HUES64 (cell line): ENCODE measurements at regions not wholly inside any gene's neighbourhood (a gene's known extent, or its start where the extent isn't known, plus 50 kb on each side); places are given as distances from the start of the nearest gene placed in this dataset.

ENCODE experiments used
- H3K27ac ChIP-seq: 2 replicates; pipeline ENCODE4 v1.7.0; 2013; ENCODE audit warnings: low read depth, low read length, inconsistent platforms
- H3K27me3 ChIP-seq: 2 replicates; pipeline ENCODE4 v1.6.1; 2013; ENCODE audit warnings: mild to moderate bottlenecking, low read length; ENCODE audit not compliant: insufficient read depth
- H3K36me3 ChIP-seq: 2 replicates; pipeline ENCODE4 v1.6.1; 2013; ENCODE audit warnings: mild to moderate bottlenecking, low read length; ENCODE audit not compliant: insufficient read depth
- H3K4me1 ChIP-seq: 2 replicates; pipeline ENCODE4 v1.6.1; 2013; ENCODE audit warnings: mild to moderate bottlenecking, low read length, moderate library complexity; ENCODE audit not compliant: insufficient read depth
- H3K4me3 ChIP-seq: 2 replicates; pipeline ENCODE4 v1.5.1; 2013; ENCODE audit warnings: mild to moderate bottlenecking, low read length, moderate library complexity
- H3K9ac ChIP-seq: 2 replicates; pipeline ENCODE4 v1.6.1; 2013; ENCODE audit warnings: mild to moderate bottlenecking, low read depth, low read length
- H3K9me3 ChIP-seq: 2 replicates; pipeline ENCODE4 v1.6.1; 2013; ENCODE audit warnings: low read depth, low read length; ENCODE audit not compliant: insufficient read depth
- WGBS: fragments of 150-250, 120-280 bp; methylation state at CpG from one replicate; pipeline ENCODE4 v1.1.7; 2013; ENCODE audit warnings: missing lambda C conversion rate; 5-methylcytosine and 5-hydroxymethylcytosine counted together

GRCh38 chr13:105787632-105788031 is 747.8 kb downstream of the EFNB2 start:
- Histone ChIP-seq H3K4me3 (no peak overlapping the region), H3K36me3 (no peaks in the 10 kb centered on the region), H3K9ac (no peak overlapping the region), H3K9me3 (no peaks in the 10 kb centered on the region), H3K27me3 (no peaks in the 10 kb centered on the region), H3K27ac (no peak overlapping the region), H3K4me1 (no peaks in the 10 kb centered on the region)
- 95% methylated on average over 9 of the region's 9 CpGs for WGBS

GRCh38 chr13:105785436-105785835 is 750.0 kb downstream of the EFNB2 start:
- 93% methylated on average over 2 of the region's 2 CpGs for WGBS
- Histone ChIP-seq H3K27me3 (no peaks in the 10 kb centered on the region), H3K36me3 (no peaks in the 10 kb centered on the region), H3K4me1 (no peaks in the 10 kb centered on the region), H3K9me3 (no peaks in the 10 kb centered on the region), H3K27ac (no peak overlapping the region), H3K4me3 (no peak overlapping the region), H3K9ac (no peak overlapping the region)

DNA sequence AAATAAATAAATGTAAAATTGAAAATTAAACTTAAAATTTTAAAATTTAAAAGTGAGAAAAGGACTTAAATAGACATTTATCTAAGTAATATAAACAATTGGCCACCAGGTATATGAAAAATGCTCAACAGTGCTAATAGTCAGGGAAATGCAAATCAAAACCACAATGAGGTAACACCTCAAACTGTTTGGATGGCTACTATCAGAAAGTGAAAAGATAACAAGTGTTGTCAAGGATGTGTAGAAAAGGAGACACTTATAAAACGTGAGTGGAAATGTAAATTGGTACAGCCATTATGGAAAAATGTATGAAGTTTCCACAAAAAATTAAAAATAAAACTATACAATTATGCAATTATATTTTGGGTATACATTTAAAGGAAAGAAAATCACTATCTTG is 752.2 kb downstream of the EFNB2 start:
- Histone ChIP-seq H3K27ac (no peak overlapping the region), H3K9ac (no peak overlapping the region), H3K4me1 (no peaks in the 10 kb centered on the region), H3K27me3 (no peaks in the 10 kb centered on the region), H3K9me3 (no peaks in the 10 kb centered on the region), H3K4me3 (no peak overlapping the region), H3K36me3 (no peaks in the 10 kb centered on the region)
- 100% methylated on average over 1 of the region's 1 CpG for WGBS

GRCh38 chr13:105778196-105778595 is 757.3 kb downstream of the EFNB2 start:
- no peak overlapping the region for H3K4me3 ChIP-seq
- peaks cover 22% of the 10 kb centered on the region for H3K4me1 ChIP-seq
- no peak overlapping the region for H3K9ac ChIP-seq
- H3K27ac ChIP-seq: no peak overlapping the region
- H3K27me3 ChIP-seq: no peaks in the 10 kb centered on the region
- no peaks in the 10 kb centered on the region for H3K36me3 ChIP-seq
- H3K9me3 ChIP-seq: no peaks in the 10 kb centered on the region
- 89% methylated on average over 1 of the region's 1 CpG for WGBS

- WGBS: 70% methylated on average over 7 of the region's 7 CpGs
- Histone ChIP-seq H3K36me3 (no peaks in the 10 kb centered on the region), H3K9me3 (no peaks in the 10 kb centered on the region), H3K9ac (no peak overlapping the region), H3K27me3 (no peaks in the 10 kb centered on the region), H3K4me3 (no peak overlapping the region), H3K4me1 (peaks cover 29% of the 10 kb centered on the region), H3K27ac (no peak overlapping the region)
Observed at GRCh38 chr13:105774739-105775460, 760.6 kb downstream of the EFNB2 start.

GRCh38 chr13:105773863-105774538 is 761.5 kb downstream of the EFNB2 start:
- Histone ChIP-seq H3K9ac (no peak overlapping the region), H3K4me3 (no peak overlapping the region), H3K36me3 (no peaks in the 10 kb centered on the region), H3K27ac (no peak overlapping the region), H3K4me1 (peaks cover 29% of the 10 kb centered on the region), H3K27me3 (no peaks in the 10 kb centered on the region), H3K9me3 (no peaks in the 10 kb centered on the region)
- WGBS: 76% methylated on average over 7 of the region's 7 CpGs

DNA sequence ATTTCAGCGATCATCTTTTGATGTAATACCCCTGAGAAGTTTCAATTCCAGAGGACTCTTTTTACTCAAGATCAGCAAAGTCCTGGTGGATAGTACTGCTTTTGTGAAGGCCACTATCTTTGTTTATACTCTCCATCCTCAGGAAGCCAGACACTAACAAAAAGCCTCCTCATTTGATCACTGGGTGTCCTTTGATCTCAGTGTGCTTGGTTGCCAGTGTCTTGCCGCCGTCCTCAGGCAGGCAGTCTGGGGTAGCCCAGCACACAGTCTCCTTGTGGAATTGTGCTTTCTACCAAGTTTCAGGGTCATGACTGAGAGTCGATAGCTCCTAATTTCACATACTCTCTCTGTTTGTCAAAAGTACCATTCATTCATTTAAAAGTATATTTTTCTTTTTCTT is 762.2 kb downstream of the EFNB2 start:
- 55% methylated on average over 4 of the region's 4 CpGs for WGBS
- H3K4me1 ChIP-seq: peaks cover 29% of the 10 kb centered on the region
- H3K36me3 ChIP-seq: no peaks in the 10 kb centered on the region
- H3K4me3 ChIP-seq: no peak overlapping the region
- no peaks in the 10 kb centered on the region for H3K9me3 ChIP-seq
- H3K27ac ChIP-seq: no peak overlapping the region
- no peaks in the 10 kb centered on the region for H3K27me3 ChIP-seq
- H3K9ac ChIP-seq: no peak overlapping the region

- Histone ChIP-seq H3K9ac (no peak overlapping the region), H3K9me3 (no peaks in the 10 kb centered on the region), H3K4me1 (no peaks in the 10 kb centered on the region), H3K27ac (no peak overlapping the region), H3K4me3 (no peak overlapping the region), H3K27me3 (no peaks in the 10 kb centered on the region), H3K36me3 (no peaks in the 10 kb centered on the region)
- WGBS: 100% methylated on average over 2 of the region's 2 CpGs
Observed at GRCh38 chr13:105764486-105764885, 771.0 kb downstream of the EFNB2 start.

GRCh38 chr13:105763851-105764250 is 771.6 kb downstream of the EFNB2 start:
- no peak overlapping the region for H3K4me3 ChIP-seq
- H3K27me3 ChIP-seq: no peaks in the 10 kb centered on the region
- no peaks in the 10 kb centered on the region for H3K36me3 ChIP-seq
- no peak overlapping the region for H3K9ac ChIP-seq
- 96% methylated on average over 2 of the region's 2 CpGs for WGBS
- H3K4me1 ChIP-seq: no peaks in the 10 kb centered on the region
- H3K27ac ChIP-seq: no peak overlapping the region
- no peaks in the 10 kb centered on the region for H3K9me3 ChIP-seq

DNA sequence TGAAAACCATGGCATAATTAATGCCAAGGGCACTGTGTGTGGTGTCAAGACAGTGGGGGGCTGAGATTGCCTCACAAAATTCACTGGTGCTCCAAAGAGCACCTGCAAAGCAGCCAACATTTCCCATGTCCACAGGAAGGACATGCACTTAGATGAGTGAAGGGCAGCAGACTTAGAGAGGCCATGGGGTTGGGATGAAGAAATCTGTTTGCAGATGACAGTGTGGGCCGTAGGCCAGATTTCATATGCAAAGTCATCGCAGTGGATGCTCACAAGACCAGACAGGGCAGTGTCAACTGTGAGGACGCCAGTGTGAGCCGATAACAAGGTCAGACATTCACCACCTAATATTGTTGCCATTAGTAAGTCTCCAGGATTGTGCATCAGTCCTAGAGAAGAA is 773.4 kb downstream of the EFNB2 start:
- Histone ChIP-seq H3K9me3 (no peaks in the 10 kb centered on the region), H3K27me3 (no peaks in the 10 kb centered on the region), H3K36me3 (no peaks in the 10 kb centered on the region), H3K27ac (no peak overlapping the region), H3K4me3 (no peak overlapping the region), H3K4me1 (no peaks in the 10 kb centered on the region), H3K9ac (no peak overlapping the region)
- 94% methylated on average over 4 of the region's 4 CpGs for WGBS

- H3K9me3 ChIP-seq: no peaks in the 10 kb centered on the region
Observed at GRCh38 chr13:105758918-105759860, 776.3 kb downstream of the EFNB2 start.

More at GRCh38 chr13:105758918-105759860, 776.3 kb downstream of the EFNB2 start:
- Histone ChIP-seq H3K27ac (no peak overlapping the region), H3K4me3 (no peak overlapping the region), H3K36me3 (no peaks in the 10 kb centered on the region), H3K9ac (no peak overlapping the region), H3K4me1 (no peaks in the 10 kb centered on the region), H3K27me3 (no peaks in the 10 kb centered on the region)
- 97% methylated on average over 6 of the region's 6 CpGs for WGBS
